Central memory CD4-positive, alpha-beta T cell (primary cell): ENCODE measurements at regions not wholly inside any gene's neighbourhood (a gene's known extent, or its start where the extent isn't known, plus 50 kb on each side); places are given as distances from the start of the nearest gene placed in this dataset.
"Not testable (repeated sequence)": the region's sequence is repeated elsewhere in the genome, so short reads cannot be mapped to it uniquely, and the experiment has no call there.

Experiments
- DNase-seq: peaks from one replicate; pipeline ENCODE4 v3.0.0; 2022

GRCh38 chr22:40094485-40094884, 83.2 kb upstream of the TNRC6B start:
- peak; percentile 12 for DNase-seq

GRCh38 chr22:40099887-40100286, 77.8 kb upstream of the TNRC6B start:
- not testable (repeated sequence) for DNase-seq

- no peak for DNase-seq
These were observed 72.0 kb upstream of the TNRC6B start for GRCh38 chr22:40105755-40106154.

GRCh38 chr22:40107244-40107643, 70.5 kb upstream of the TNRC6B start:
- no peak for DNase-seq

- DNase-seq, result no peak
These were observed 69.8 kb upstream of the TNRC6B start for GRCh38 chr22:40107851-40108378.

- no peak for DNase-seq
These were observed 69.3 kb upstream of the TNRC6B start for GRCh38 chr22:40108396-40108795.

GRCh38 chr22:40108926-40109325, 68.8 kb upstream of the TNRC6B start:
- DNase-seq, result not testable (repeated sequence)

- DNase-seq, result no peak
These were observed 66.3 kb upstream of the TNRC6B start for GRCh38 chr22:40111451-40111850.

GRCh38 chr22:40112595-40112994, 65.1 kb upstream of the TNRC6B start:
- no peak for DNase-seq

GRCh38 chr22:40113696-40114095, 64.0 kb upstream of the TNRC6B start:
- DNase-seq, result no peak

- DNase-seq, result no peak
These were observed 63.3 kb upstream of the TNRC6B start for GRCh38 chr22:40114411-40114810.

GRCh38 chr22:40116496-40117200, 61.1 kb upstream of the TNRC6B start:
- DNase-seq, result peak; percentile 80

- DNase-seq, result no peak
These were observed 58.7 kb upstream of the TNRC6B start for GRCh38 chr22:40118979-40119378.

GRCh38 chr22:40120848-40121247, 56.9 kb upstream of the TNRC6B start:
- no peak for DNase-seq

GRCh38 chr22:40121461-40121860, 56.3 kb upstream of the TNRC6B start:
- DNase-seq, result no peak

GRCh38 chr22:40122792-40123191, 54.9 kb upstream of the TNRC6B start:
- no peak for DNase-seq

- DNase-seq, result no peak
These were observed 54.3 kb upstream of the TNRC6B start for GRCh38 chr22:40123387-40123786.
